ENCODE measurements at regions not wholly inside any gene's neighbourhood (a gene's known extent, or its start where the extent isn't known, plus 50 kb on each side); places are given as distances from the start of the nearest gene placed in this dataset.

DNA sequence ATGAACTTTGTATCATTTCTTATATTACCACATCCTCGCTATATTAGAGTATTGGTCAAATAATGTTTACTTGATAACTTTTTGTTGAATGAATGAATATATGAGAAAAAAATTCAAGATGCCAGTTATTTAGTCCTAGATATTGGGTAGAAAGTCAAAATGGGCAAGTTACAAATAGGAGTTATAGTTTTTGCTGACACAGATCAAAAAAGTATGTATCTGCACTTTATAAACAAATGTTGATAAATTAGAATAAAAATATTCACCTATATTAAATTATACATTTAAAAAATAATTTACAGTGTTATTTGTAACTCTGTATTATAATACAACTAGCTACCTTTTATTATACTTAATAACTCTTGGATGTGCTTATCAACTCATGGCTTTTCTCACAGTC, 57.8 kb upstream of the NDST4 start:
- Mint-ChIP-seq H3K27me3 (ENCODE audit: insufficient read depth, unreplicated experiment) (no peaks in the 10 kb centered on the region), H3K36me3 (ENCODE audit: insufficient read depth, unreplicated experiment) (no peaks in the 10 kb centered on the region), H3K4me1 (ENCODE audit: insufficient read depth, unreplicated experiment) (no peaks in the 10 kb centered on the region), H3K27ac (ENCODE audit: low read depth, unreplicated experiment) (no peak overlapping the region), H3K4me3 (ENCODE audit: unreplicated experiment) (no peak overlapping the region), H3K9me3 (ENCODE audit: unreplicated experiment) (no peaks in the 10 kb centered on the region)
- no TSS peak for BruUV-seq (replicated peaks)
- no peak for DNase-seq (ENCODE audit: unreplicated experiment)
- intact Hi-C loops (cut with micrococcal nuclease): no loop called here
- POLR2A ChIA-PET: no interaction called here
- CTCF ChIA-PET: no interaction called here
- TF ChIP-seq, protein P1, sequence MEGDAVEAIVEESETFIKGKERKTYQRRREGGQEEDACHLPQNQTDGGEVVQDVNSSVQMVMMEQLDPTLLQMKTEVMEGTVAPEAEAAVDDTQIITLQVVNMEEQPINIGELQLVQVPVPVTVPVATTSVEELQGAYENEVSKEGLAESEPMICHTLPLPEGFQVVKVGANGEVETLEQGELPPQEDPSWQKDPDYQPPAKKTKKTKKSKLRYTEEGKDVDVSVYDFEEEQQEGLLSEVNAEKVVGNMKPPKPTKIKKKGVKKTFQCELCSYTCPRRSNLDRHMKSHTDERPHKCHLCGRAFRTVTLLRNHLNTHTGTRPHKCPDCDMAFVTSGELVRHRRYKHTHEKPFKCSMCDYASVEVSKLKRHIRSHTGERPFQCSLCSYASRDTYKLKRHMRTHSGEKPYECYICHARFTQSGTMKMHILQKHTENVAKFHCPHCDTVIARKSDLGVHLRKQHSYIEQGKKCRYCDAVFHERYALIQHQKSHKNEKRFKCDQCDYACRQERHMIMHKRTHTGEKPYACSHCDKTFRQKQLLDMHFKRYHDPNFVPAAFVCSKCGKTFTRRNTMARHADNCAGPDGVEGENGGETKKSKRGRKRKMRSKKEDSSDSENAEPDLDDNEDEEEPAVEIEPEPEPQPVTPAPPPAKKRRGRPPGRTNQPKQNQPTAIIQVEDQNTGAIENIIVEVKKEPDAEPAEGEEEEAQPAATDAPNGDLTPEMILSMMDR (IDR thresholded peaks at IDR 0.05; ENCODE audit: unreplicated experiment): no peak

DNA sequence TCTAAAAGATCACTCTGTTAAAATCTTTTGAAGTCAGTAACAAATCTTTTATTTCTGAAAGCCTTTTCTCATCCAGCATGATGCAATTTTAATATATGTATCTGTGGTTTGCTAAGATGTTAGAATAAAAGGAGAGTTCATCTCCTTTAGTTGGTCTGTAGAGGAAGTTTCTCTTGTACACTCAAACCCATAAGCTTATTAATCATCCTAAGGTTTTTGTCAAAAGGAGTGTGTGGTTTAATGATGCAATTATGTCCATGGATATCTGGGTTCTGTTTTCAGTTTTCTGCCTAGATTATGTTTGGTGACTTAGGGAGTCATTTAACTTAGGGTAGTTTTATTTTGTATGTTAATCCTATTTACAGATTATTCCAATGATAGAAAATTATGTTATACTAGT, 52.1 kb upstream of the NDST4 start:
- Mint-ChIP-seq H3K27me3 (ENCODE audit: insufficient read depth, unreplicated experiment) (peaks cover 12% of the 10 kb centered on the region), H3K36me3 (ENCODE audit: insufficient read depth, unreplicated experiment) (no peaks in the 10 kb centered on the region), H3K4me3 (ENCODE audit: unreplicated experiment) (no peak overlapping the region), H3K27ac (ENCODE audit: low read depth, unreplicated experiment) (no peak overlapping the region), H3K9me3 (ENCODE audit: unreplicated experiment) (no peaks in the 10 kb centered on the region), H3K4me1 (ENCODE audit: insufficient read depth, unreplicated experiment) (no peaks in the 10 kb centered on the region)
- TF ChIP-seq, protein P1 (IDR thresholded peaks at IDR 0.05; ENCODE audit: unreplicated experiment): no peak
- ChIA-PET CTCF (no interaction called here), POLR2A (no interaction called here)
- intact Hi-C loops (cut with micrococcal nuclease): no loop called here
- DNase-seq (ENCODE audit: unreplicated experiment): no peak
- no TSS peak for BruUV-seq (replicated peaks)
